ENCODE measurements at regions not wholly inside any gene's neighbourhood (a gene's known extent, or its start where the extent isn't known, plus 50 kb on each side); places are given as distances from the start of the nearest gene placed in this dataset.

- DNase-seq (ENCODE audit: low read depth in 1 of 2, low spot score in 1 of 2): no peak
These were observed 97.4 kb upstream of the GPR26 start for GRCh38 chr10:123568751-123569150.

- no peak for DNase-seq (ENCODE audit: low read depth in 1 of 2, low spot score in 1 of 2)
These were observed 96.6 kb upstream of the GPR26 start for GRCh38 chr10:123569436-123570035.

DNA sequence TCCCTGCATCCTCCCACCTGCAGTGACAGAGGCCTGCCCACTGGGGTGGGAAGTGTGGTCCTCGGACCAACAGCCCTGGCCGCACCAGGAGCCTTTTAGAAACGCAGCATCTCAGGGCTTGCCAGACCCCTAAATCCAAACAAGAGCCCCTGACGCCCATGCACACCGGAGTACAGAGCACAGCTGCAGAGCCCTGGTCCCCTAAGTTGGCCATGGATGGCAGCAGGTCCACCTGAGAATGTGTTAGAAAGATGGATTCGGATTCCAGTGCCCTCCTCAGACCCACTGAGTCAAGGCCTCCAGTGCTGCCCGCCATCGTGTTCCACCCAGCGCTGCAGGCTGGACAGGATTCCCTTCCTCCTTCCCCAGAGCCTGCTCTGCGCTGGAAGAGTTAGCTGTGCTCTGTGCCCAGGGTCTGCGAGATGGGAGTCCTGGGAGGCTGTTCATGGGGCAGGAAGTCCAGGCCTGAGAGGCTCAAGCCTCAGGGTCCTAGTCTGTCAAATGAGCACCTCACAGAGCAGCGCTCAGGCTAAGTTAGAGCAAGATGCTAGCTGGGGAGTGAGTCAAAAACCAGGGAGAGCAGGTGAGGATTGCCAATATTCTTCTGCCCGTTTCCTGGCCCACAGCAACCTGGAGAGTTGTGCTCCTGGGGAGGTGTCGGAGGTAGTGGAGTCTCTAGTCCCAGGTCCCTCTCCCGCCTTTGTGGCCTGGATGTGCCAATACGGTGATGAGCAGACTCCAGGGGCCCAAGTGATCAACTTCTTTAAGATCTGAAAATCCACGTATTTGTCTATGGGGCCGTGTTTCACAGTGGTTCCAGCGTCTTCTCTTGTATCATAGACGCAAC, 95.9 kb upstream of the GPR26 start:
- DNase-seq (ENCODE audit: low read depth in 1 of 2, low spot score in 1 of 2): no peak

- DNase-seq (ENCODE audit: low read depth in 1 of 2, low spot score in 1 of 2): no peak
These were observed 95.1 kb upstream of the GPR26 start for GRCh38 chr10:123570898-123571515.

- no peak for DNase-seq (ENCODE audit: low read depth in 1 of 2, low spot score in 1 of 2)
These were observed 94.2 kb upstream of the GPR26 start for GRCh38 chr10:123571978-123572377.

- no peak for DNase-seq (ENCODE audit: low read depth in 1 of 2, low spot score in 1 of 2)
These were observed 92.7 kb upstream of the GPR26 start for GRCh38 chr10:123573236-123574108.

DNA sequence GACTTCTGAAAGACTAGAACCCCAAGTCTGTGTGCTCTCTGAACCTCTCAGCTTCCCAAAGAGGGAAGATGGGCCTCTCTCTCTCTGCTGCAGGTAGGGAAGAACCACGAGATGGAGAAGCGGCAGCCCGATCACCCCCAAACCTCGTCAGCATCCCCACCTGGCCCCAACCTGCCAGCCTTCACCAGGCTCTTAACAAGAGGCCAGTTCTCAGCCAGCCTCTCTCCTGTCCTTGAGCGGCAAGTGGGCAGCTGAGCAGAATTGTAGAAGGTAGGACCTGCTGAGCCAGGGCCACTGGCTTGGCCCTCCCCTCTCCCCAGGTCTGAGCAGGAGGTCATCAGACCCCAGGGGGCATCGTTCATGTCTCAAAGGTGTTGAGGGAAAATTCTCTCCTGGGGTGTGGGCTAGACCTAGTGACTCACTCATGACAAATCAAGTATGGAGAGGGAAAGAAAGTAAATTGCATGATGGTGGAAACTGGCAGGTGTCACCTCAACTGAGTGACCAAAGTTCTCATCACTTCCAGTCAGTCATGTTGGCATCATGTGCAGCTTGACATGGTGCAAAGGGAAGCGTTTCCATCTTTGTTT, 92.0 kb upstream of the GPR26 start:
- no peak for DNase-seq (ENCODE audit: low read depth in 1 of 2, low spot score in 1 of 2)

- DNase-seq (ENCODE audit: low read depth in 1 of 2, low spot score in 1 of 2): no peak
These were observed 91.0 kb upstream of the GPR26 start for GRCh38 chr10:123575105-123575504.

- DNase-seq (ENCODE audit: low read depth in 1 of 2, low spot score in 1 of 2): no peak
These were observed 89.4 kb upstream of the GPR26 start for GRCh38 chr10:123576706-123577105.

- DNase-seq (ENCODE audit: low read depth in 1 of 2, low spot score in 1 of 2): no peak
These were observed 88.2 kb upstream of the GPR26 start for GRCh38 chr10:123577921-123578461.

DNA sequence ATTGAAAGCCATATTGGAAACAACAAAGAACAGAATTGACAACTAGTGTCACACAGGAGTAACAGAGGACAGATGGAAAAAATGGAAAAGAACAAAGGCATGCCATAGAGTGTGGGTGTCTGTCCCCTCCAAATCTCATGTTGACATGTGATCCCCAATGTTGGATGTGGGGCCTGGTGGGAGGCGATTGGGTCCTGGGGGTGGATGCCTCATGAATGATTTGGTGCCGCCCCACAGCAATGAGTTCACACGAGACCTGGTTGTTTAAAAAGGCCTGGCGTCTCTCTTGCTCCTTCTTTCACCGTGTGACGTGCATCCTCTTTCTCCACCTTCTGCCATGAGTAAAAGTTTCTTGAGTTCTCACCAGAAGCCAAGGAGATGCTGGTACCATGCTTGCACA, 87.4 kb upstream of the GPR26 start:
- DNase-seq (ENCODE audit: low read depth in 1 of 2, low spot score in 1 of 2): no peak

- no peak for DNase-seq (ENCODE audit: low read depth in 1 of 2, low spot score in 1 of 2)
These were observed 86.5 kb upstream of the GPR26 start for GRCh38 chr10:123579675-123580074.

GRCh38 chr10:123580426-123580825, 85.7 kb upstream of the GPR26 start:
- no peak for DNase-seq (ENCODE audit: low read depth in 1 of 2, low spot score in 1 of 2)

DNA sequence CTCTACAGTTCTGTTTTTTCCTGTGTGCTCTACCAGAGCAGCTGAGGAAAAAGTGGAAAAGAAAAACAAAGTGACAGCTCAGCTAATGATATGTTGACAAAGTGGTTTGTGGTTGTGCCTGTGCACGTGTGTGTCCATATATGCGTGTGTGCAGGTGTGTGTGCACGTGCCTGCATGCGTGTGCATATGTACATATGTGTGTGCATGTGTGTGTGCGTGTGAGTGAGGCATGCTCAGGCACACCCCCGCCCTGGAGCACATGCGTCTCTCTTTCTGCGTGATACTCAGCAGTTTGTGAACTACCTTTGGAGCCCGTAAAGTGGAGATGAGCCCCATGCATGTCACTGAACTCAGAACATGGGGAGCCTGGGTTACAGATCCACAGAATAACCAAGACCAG, 84.5 kb upstream of the GPR26 start:
- no peak for DNase-seq (ENCODE audit: low read depth in 1 of 2, low spot score in 1 of 2)

GRCh38 chr10:123582084-123582989, 83.8 kb upstream of the GPR26 start:
- peak; percentile 19 to 26 for DNase-seq (ENCODE audit: low read depth in 1 of 2, low spot score in 1 of 2)

DNA sequence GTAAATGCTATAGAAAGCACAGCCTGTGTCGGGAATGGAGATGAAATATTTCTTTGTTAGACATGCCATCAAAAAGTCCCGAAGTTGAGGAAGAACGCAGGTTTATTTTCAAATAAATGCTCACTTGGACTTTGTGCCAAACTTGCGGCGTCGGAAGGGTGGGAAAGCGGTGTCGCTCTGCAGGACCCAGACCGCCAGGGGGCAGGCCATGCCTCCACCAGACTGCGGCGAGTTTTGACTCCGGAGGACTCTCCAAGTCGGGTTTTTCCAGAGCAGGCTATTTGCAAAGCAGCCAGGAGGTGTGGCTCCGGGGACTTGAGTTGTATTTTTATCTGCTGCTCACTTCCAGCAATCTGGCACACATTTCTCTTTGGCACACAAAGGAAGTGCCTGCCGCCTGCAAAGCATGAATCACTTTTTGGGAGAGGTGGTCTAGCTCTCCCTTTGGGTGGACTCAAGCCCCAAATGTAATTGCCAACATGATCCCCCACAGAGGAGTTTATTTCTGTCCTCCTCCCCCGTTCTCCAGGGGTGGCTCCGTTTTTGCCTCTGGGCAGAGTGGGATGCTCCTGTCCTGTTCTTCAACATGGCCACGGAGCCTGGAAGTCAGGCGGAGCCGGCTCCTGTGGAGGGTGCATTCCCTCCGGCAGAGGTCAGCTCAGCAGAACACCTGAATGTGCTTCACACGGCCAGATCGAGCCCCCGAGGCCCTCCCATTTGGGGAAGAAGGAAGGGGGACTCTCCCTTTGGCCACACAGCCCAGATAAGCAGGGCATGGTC, 82.3 kb upstream of the GPR26 start:
- DNase-seq (ENCODE audit: low read depth in 1 of 2, low spot score in 1 of 2): no peak

- DNase-seq (ENCODE audit: low read depth in 1 of 2, low spot score in 1 of 2): no peak
These were observed 81.8 kb upstream of the GPR26 start for GRCh38 chr10:123584419-123584775.

DNA sequence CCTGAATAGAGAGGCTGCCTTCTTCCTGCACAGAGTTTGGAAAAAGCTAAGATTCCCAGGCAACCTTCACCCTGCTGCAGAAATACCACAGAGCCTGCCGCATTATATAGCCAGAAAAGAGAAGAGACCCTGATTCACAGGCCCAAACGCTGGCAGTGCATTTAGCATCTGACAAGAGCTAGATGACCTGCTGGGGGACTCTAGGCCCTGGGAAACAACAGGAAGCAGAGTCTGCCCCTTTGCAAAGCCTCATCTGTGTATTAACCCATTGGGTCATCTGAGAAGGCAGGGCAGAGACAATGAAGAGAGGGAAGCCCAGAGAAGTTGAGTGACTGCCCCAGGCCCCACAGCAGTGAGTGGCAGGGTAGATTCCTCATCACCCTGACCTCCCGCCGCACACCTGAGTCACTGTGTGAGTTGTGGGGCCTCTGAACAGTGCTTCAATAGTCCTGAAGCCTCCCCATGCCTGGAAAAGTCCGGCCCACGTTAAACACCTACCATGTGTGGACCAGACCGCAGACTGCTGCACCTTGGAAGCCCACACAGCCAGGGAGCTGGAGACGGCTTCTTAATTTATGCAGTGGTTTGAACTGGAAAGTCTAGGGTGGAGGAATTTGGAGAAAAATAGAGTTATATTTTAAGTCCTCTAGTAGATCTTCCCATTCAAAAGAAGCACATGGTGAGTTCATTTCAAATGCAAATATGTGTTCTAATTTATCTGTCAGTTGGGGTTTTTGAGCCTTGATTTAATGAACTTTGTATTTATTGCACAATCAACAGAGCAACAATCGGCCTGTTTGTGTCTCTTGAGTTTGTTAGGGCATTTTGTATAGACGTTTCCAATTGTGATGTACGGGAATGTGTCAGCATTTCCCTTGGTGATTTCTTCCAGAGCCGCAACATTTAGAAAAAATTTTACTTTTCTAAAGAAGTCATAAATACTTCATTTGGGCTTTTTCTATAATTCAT, 80.4 kb upstream of the GPR26 start:
- DNase-seq (ENCODE audit: low read depth in 1 of 2, low spot score in 1 of 2): no peak

All from activated T-helper 1 cell treated with anti-CD3 and anti-CD28 coated beads, Interleukin-2, amount 50 U/mL, for 16 hours (primary cell).